ENCODE measurements at regions not wholly inside any gene's neighbourhood (a gene's known extent, or its start where the extent isn't known, plus 50 kb on each side); places are given as distances from the start of the nearest gene placed in this dataset.

GRCh38 chr11:21893565-21893867 lies 299.4 kb upstream of the ANO5 start:
- no peak for TF ChIP-seq POLR2AphosphoS5 (IDR thresholded peaks at IDR 0.05; ENCODE audit: insufficient read depth, low read depth, low read length)
- no peak for TF ChIP-seq CTCF (IDR thresholded peaks at IDR 0.05; ENCODE audit: extremely low read depth in 1 of 2, insufficient read depth in 1 of 2, low read depth in 1 of 2, low read length in 2 of 2)
- TF ChIP-seq, protein P1, sequence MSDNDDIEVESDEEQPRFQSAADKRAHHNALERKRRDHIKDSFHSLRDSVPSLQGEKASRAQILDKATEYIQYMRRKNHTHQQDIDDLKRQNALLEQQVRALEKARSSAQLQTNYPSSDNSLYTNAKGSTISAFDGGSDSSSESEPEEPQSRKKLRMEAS (IDR thresholded peaks at IDR 0.05; ENCODE audit: insufficient read depth, insufficient read length), result no peak
- no peak for TF ChIP-seq POLR2A (IDR thresholded peaks at IDR 0.05; ENCODE audit: low read depth, low read length)
- no peak for TF ChIP-seq EZH2 (IDR thresholded peaks at IDR 0.05; ENCODE audit: borderline replicate concordance, low read depth, low read length, severe bottlenecking)

Measured in endothelial cell of umbilical vein (primary cell).